GM18517 (cell line): ENCODE measurements at regions not wholly inside any gene's neighbourhood (a gene's known extent, or its start where the extent isn't known, plus 50 kb on each side); places are given as distances from the start of the nearest gene placed in this dataset.
"Not testable (repeated sequence)": the region's sequence is repeated elsewhere in the genome, so short reads cannot be mapped to it uniquely, and the experiment has no call there.

Experiments
- ATAC-seq: cut with Tn5 transposase; IDR thresholded peaks from one replicate; pipeline ENCODE4 v1.9.1; 2021; ENCODE audit warnings: mild to moderate bottlenecking, moderate library complexity; ENCODE audit not compliant: unreplicated experiment

- no peak for ATAC-seq
Measured at GRCh38 chr3:104165866-104166265, 1200.8 kb upstream of the ALCAM start.

DNA sequence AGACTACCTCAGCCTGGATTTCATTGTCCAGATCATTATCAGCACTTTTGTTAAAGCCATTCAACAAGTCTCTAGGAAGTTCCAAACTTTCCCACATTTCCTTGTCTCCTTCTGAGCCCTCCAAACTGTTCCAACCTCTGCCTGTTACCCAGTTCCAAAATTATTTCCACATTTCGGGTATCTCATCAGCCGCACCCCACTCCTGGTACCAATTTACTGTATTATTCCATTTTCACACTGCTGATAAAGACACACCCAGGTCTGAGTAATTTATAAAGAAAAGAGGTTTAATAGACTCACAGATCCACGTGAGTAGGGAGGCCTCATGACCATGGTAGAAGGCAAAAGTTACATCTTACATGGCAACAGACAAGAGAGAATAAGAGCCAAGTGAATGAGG is 1198.3 kb upstream of the ALCAM start:
- no peak for ATAC-seq

DNA sequence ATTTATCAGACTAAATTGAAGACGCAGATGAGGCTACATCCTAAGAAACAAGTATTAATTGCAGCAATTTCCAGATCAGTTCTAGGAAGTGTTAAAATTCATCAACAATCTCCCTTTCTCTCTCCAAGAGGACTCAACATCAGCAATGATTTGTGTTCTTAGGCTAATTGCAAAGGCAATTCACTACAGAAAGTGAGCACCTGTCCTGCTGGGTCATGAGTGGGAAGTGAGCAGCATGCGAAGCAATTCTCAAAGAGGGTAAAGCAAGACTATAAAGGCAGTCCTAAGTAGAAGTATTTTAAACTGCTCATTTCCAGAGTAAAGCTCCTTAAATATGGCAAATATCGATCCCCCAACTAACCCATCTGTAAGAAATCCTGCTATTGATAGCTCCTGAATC is 1191.0 kb upstream of the ALCAM start:
- ATAC-seq, result no peak

DNA sequence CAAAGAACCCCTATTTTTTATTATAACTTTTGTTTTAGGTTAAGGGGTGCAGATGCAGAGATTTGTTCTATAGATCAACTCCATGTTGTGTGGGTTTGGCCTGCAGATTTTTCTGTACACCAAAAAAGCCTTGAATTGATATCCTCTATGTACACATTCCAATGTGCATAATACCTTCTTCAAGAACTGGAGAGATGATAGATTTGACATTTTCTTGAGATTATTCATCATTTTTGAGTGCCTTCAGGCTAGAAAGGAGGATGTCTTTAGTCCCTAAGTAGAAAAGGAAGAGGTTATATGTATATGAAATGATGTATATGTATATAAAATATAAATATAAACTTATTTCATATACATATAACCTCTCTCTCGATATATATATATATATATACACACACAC is 1190.0 kb upstream of the ALCAM start:
- no peak for ATAC-seq

DNA sequence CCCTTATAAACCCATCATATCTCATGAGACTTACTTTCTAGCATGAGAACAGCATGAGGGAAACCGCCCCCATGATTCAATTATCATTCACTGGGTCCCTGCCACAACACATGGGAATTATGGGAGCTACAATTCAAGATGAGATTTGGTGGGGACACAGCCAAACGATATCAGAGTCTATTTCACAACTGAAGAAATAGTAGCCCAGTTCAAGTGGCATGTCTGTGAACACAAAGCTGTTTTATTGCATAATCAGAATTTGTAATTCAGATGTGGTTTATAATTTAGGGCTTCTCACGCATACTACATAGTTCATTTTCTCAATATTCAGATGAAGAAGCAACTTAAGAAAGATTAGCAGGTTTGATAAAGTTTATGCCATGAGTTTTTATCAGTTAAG is 1188.0 kb upstream of the ALCAM start:
- no peak for ATAC-seq

GRCh38 chr3:104180906-104181305 is 1185.8 kb upstream of the ALCAM start:
- ATAC-seq, result no peak

DNA sequence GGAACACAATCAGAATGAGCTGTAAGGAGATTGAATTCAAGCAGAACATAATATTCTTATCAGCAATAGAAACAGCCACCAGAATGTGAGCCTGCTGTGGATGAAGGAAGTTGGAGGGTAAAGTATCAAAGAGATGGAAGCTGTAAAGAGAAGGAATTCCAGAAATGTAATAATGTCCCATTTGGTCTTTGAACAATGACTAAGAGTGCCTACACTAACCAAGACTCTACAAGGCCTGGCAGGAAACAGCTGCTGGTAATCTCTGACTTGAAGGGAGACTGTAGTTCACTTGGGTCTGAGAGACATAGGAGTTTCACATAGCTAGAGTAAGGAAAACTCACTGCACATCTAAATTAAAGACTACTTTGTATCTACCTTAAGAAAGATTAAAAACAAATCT is 1176.0 kb upstream of the ALCAM start:
- no peak for ATAC-seq

GRCh38 chr3:104198131-104198530 is 1168.6 kb upstream of the ALCAM start:
- ATAC-seq, result no peak

- no peak for ATAC-seq
Measured at GRCh38 chr3:104206925-104207324, 1159.8 kb upstream of the ALCAM start.

DNA sequence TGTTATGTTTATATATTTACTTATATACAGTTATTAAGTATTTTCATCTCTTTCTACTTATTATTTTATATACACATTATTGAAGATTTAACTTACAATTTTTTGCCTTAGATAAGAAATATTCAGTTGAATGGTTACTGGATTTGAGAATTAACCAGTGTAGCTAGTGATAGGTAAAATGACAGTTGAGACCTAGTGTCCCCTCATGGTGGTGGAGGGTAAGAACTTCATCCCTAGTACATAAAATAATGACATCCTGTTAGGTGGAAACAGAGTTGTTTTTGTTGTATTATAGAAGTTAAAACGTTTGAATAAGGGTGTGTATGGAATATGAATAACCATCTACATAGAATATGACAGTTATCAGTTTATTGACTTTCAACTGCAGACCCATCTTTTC is 1152.4 kb upstream of the ALCAM start:
- no peak for ATAC-seq

- no peak for ATAC-seq
Measured at GRCh38 chr3:104214937-104215336, 1151.8 kb upstream of the ALCAM start.

- not testable (repeated sequence) for ATAC-seq
Measured at GRCh38 chr3:104219046-104219445, 1147.7 kb upstream of the ALCAM start.

- no peak for ATAC-seq
Measured at GRCh38 chr3:104234442-104235194, 1132.1 kb upstream of the ALCAM start.

- ATAC-seq, result no peak
Measured at GRCh38 chr3:104244680-104245220, 1122.0 kb upstream of the ALCAM start.

- ATAC-seq, result no peak
Measured at GRCh38 chr3:104245261-104245660, 1121.4 kb upstream of the ALCAM start.

GRCh38 chr3:104245981-104246380 is 1120.7 kb upstream of the ALCAM start:
- no peak for ATAC-seq

GRCh38 chr3:104257486-104257885 is 1109.2 kb upstream of the ALCAM start:
- no peak for ATAC-seq

DNA sequence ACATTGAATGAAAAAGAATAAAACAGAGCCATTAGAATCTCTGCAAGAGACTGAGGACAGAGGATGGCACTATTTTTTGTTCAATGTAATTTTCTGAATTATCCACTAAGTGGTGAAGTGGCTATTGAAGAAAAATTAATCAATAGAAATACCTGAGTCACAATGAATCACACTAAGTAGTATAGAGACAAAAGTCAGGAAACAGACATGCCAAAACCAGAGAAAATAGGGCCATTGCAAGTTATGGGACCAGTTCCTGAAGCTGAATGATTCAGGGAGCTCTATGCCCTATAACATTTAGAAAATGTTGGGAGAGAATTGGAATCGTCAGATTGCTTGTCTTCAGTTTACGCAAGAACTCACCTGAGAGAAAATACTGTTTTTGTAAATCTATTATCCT is 1103.2 kb upstream of the ALCAM start:
- ATAC-seq, result no peak

- ATAC-seq, result not testable (repeated sequence)
Measured at GRCh38 chr3:104266219-104266618, 1100.5 kb upstream of the ALCAM start.

GRCh38 chr3:104269771-104270170 is 1096.9 kb upstream of the ALCAM start:
- ATAC-seq, result no peak

DNA sequence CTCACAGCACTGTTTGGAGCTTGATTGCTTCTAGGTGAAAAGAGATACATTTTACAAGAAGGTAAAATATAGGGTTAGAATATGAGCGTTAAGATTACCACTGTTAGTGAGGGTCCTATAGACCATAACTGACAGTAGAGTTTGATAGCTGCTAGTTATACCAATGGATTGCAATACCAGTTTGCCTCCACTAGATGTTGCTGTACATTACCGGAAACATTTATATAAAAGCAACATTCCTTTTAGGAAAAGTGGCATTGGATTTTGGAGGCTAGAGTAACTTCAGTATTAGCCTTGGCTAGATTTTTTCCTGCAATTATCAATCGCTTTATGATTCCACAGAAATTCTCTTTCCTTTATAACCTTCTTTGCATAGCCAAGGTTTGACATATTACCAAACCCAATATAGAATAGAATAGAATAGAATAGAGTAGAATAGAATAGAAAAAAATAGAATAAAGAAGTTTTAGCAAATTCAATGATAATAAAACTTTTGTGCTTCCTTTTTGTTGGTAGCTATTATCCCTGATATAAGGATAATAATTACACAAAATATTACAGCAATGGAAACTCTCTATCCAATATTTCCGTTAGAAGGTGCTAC is 1093.6 kb upstream of the ALCAM start:
- no peak for ATAC-seq

- ATAC-seq, result no peak
Measured at GRCh38 chr3:104275199-104275598, 1091.5 kb upstream of the ALCAM start.
